AG04450 (cell line): ENCODE measurements at regions not wholly inside any gene's neighbourhood (a gene's known extent, or its start where the extent isn't known, plus 50 kb on each side); places are given as distances from the start of the nearest gene placed in this dataset.

Experiments used
- CTCF ChIA-PET: fragments of 300-600, 350-600 bp; formaldehyde crosslinking; extraction: SDS; loops from one replicate; lab custom pipeline; 2022; ENCODE audit warnings: antibody characterized with exemption, inconsistent platforms; lab: Charles Lee
- POLR2A ChIA-PET: fragments of 350-600 bp; formaldehyde crosslinking; extraction: SDS; loops from one replicate; lab custom pipeline; 2021; ENCODE audit warnings: antibody characterized with exemption, inconsistent platforms; lab: Yijun Ruan, JAX
- DNase-seq: peaks from one replicate; pipeline ENCODE4 v3.0.0-alpha.2; 2011; ENCODE audit warnings: low read depth, low spot score
- H3K27ac ChIP-seq: one replicate; pipeline ENCODE4 v1.5.1; 2012; ENCODE audit warnings: low read depth, low read length, control low read depth
- H3K27me3 ChIP-seq: one replicate; pipeline ENCODE4 v1.6.0; 2012; ENCODE audit warnings: low read length; ENCODE audit not compliant: control insufficient read depth, insufficient read depth
- H3K4me3 ChIP-seq: 2 replicates; pipeline ENCODE4 v1.5.1; 2011; ENCODE audit warnings: mild to moderate bottlenecking, low read depth, low read length, control low read depth
- H3K9me3 ChIP-seq: 2 replicates; pipeline ENCODE4 v1.5.1; 2012; ENCODE audit warnings: low read length; ENCODE audit not compliant: control insufficient read depth, insufficient read depth
- TF ChIP-seq, protein P1 (sequence below): IDR thresholded peaks from 2 replicates; pipeline ENCODE4 v1.5.1; 2011; ENCODE audit warnings: low read depth, low read length, control low read depth, inconsistent platforms

DNA sequence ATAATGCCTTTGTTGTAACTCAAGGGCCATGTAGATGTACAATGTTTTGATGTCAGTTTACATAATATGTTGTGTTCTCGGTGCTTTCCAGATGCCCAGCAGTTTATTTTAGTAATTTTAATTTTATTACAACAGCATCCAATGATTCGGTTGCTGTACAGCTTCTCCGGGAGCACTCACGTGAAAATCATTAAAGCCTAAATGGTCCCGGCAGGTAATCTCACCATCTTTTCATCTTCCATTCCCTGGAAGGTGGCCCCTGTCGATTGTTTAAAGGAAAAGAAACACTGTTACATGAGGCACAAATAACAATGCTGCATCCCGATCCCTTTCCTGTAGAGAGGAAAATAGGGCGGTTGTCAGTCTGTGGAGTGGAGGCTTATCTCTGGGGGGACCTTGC, 498.1 kb downstream of the SLC4A3 start:
- ChIA-PET POLR2A (no interaction called here), CTCF (no interaction called here)
- no peak for DNase-seq
- TF ChIP-seq, protein P1, sequence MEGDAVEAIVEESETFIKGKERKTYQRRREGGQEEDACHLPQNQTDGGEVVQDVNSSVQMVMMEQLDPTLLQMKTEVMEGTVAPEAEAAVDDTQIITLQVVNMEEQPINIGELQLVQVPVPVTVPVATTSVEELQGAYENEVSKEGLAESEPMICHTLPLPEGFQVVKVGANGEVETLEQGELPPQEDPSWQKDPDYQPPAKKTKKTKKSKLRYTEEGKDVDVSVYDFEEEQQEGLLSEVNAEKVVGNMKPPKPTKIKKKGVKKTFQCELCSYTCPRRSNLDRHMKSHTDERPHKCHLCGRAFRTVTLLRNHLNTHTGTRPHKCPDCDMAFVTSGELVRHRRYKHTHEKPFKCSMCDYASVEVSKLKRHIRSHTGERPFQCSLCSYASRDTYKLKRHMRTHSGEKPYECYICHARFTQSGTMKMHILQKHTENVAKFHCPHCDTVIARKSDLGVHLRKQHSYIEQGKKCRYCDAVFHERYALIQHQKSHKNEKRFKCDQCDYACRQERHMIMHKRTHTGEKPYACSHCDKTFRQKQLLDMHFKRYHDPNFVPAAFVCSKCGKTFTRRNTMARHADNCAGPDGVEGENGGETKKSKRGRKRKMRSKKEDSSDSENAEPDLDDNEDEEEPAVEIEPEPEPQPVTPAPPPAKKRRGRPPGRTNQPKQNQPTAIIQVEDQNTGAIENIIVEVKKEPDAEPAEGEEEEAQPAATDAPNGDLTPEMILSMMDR: no peak
- H3K27me3 ChIP-seq: no peaks in the 10 kb centered on the region
- H3K4me3 ChIP-seq: no peak overlapping the region
- peaks cover 6% of the 10 kb centered on the region; the same call in 1 of the 2 replicates for H3K9me3 ChIP-seq
- H3K27ac ChIP-seq: no peak overlapping the region

DNA sequence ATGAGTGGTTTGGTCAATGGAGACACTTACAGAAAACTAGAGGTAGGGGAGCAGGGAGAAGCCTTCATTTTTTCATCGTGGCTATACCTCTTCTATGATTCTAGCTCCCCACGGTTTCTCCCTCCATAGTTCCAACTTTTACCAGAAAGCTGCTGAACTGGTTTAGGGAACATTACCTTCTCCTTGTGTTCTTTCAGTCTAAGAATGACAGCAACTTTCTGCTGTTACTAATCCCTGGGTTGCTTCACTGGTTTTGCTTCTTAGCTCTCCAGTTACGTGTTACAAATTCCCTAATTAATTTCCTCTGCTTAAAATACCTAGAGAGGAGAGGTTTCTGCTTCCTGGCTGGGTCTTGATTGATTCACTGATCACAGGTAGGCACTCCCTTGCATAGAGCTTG, 499.9 kb downstream of the SLC4A3 start:
- TF ChIP-seq, protein P1: no peak

DNA sequence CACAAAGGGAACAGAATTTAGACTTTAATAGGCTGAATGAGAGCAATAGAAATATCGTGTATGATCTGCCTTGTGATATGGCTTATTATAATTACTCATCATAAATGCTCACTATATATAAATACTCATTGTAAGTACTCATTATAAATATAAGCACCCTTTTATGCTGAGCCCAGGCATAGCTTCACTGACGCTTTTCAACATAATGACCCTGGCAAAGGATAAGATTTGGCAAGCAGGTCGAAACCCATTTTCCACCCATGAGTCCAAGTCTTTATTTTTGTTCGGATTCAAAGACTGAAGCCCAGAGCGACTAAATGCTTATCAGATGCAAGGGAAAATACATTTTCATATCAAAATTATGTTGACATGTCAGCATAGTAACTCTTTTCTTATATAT, 500.4 kb downstream of the SLC4A3 start:
- TF ChIP-seq, protein P1: no peak
- no peak for DNase-seq
- H3K9me3 ChIP-seq: peaks cover 11% of the 10 kb centered on the region; the same call in 1 of the 2 replicates
- POLR2A ChIA-PET: no interaction called here
- H3K27me3 ChIP-seq: no peaks in the 10 kb centered on the region
- no peak overlapping the region for H3K4me3 ChIP-seq
- H3K27ac ChIP-seq: no peak overlapping the region
- CTCF ChIA-PET: no interaction called here

More for the DNA sequence above, 499.9 kb downstream of the SLC4A3 start:
- Histone ChIP-seq H3K9me3 (peaks cover 11% of the 10 kb centered on the region; the same call in 1 of the 2 replicates), H3K27ac (no peak overlapping the region), H3K4me3 (no peak overlapping the region), H3K27me3 (no peaks in the 10 kb centered on the region)
- DNase-seq: no peak
- POLR2A ChIA-PET: no interaction called here
- CTCF ChIA-PET: no interaction called here

DNA sequence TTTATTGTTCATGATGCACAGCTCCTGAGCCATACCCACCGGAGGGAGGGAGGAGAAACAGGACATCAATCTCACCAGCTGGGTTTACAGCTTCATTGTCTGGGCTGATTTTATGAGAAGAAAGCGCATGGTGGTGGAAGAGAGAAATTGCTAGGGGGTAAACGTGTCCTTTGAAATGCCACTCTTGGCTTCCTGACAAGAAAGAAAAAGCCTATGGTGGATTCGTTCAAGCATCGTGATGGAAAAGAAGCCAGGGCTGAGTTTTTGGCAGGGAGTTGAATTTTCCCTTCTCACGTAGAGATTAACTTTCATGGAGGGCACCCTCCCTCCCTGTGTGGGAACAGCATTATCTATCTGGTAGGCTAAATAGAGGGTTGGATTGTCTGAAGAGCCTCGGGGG, 502.0 kb downstream of the SLC4A3 start:
- Histone ChIP-seq H3K27ac (no peak overlapping the region), H3K27me3 (no peaks in the 10 kb centered on the region), H3K9me3 (peaks cover 11% of the 10 kb centered on the region; the same call in 1 of the 2 replicates), H3K4me3 (no peak overlapping the region)
- TF ChIP-seq, protein P1: no peak
- POLR2A ChIA-PET: no interaction called here
- CTCF ChIA-PET: no interaction called here
- DNase-seq: no peak

DNA sequence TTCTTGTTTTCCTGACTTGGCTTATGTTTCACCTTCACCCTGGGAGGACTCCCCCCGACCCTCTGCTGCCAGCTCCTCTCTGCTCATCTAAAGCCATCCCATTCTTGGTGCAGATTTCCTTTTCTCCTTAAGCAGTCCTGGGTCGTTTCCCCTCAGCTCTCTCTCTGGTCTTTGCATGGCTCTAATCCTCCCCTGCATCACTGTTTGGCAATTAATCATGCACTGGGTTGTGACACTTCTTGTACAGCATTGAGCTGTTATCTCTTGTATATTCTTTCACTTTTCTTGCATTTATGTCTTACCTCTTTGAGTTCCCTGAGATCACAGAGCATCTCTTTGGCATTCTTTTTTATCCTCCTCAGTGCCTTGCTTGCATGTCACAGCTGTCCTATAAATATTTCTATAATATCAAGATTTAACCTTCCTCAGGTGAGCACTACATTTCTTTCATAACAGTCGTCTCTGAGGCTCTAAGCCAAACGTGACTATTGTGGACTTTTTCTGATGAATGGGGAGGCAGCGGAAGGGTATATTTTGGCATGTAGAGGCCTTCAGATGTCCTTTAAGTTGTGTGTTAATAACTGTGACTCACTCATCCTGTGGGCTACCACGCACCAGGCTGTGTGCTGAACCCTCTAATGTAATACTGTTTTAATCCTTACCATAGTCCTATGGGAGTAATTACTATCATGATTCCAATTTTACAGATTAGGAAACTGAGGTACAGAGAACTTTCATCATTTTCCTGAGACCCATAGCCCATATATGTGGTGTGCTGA, 507.5 kb downstream of the SLC4A3 start:
- ChIA-PET POLR2A (interaction anchor here (0.6 kb wide), 1 partner anchor 729 kb away, joined by 3 read pairs; no protein-coding TSS in a partner anchor), CTCF (no interaction called here)
- Histone ChIP-seq H3K4me3 (no peak overlapping the region), H3K27me3 (no peaks in the 10 kb centered on the region), H3K9me3 (peaks cover 11% of the 10 kb centered on the region; the same call in 1 of the 2 replicates), H3K27ac (no peak overlapping the region)
- no peak for DNase-seq
- TF ChIP-seq, protein P1: no peak
